ENCODE measurements at regions not wholly inside any gene's neighbourhood (a gene's known extent, or its start where the extent isn't known, plus 50 kb on each side); places are given as distances from the start of the nearest gene placed in this dataset.

DNA sequence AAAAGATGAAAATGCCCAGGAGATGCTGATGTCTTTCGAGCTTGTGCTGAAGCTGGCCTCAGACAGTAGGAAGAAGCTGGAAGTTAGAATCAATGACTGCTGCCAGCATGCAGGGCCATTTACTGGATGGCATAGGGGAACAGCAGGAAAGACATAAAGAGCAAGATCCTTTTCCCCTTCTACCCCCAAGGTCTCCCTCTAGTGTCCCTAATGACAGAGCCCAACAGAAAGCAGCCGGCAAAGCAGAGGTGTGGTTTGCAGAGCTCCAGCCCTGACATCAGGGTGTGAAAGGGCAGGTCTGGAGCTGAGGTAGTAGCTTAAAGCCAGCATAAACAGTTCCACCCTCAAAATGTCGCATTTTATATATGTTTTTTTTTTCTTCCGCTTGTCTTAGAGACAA is 1560.7 kb upstream of the TMEM132C start:
- TF ChIP-seq, protein P1, sequence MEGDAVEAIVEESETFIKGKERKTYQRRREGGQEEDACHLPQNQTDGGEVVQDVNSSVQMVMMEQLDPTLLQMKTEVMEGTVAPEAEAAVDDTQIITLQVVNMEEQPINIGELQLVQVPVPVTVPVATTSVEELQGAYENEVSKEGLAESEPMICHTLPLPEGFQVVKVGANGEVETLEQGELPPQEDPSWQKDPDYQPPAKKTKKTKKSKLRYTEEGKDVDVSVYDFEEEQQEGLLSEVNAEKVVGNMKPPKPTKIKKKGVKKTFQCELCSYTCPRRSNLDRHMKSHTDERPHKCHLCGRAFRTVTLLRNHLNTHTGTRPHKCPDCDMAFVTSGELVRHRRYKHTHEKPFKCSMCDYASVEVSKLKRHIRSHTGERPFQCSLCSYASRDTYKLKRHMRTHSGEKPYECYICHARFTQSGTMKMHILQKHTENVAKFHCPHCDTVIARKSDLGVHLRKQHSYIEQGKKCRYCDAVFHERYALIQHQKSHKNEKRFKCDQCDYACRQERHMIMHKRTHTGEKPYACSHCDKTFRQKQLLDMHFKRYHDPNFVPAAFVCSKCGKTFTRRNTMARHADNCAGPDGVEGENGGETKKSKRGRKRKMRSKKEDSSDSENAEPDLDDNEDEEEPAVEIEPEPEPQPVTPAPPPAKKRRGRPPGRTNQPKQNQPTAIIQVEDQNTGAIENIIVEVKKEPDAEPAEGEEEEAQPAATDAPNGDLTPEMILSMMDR (IDR thresholded peaks at IDR 0.05), result no peak
- TF ChIP-seq POLR2A (IDR thresholded peaks at IDR 0.05), result no peak
